GM12878 (cell line): ENCODE measurements at regions not wholly inside any gene's neighbourhood (a gene's known extent, or its start where the extent isn't known, plus 50 kb on each side); places are given as distances from the start of the nearest gene placed in this dataset.

ENCODE experiments used
- ATAC-seq: fragments of 200-7000 bp; cut with Tn5 transposase; 3 replicates; pipeline ENCODE4 v1.9.1; 2020; ENCODE audit warnings: mild to moderate bottlenecking, moderate library complexity
- BruUV-seq: library from RNA; stranded (reverse); fragments of 400-500 nt; replicated peaks from 2 replicates; lab custom pipeline; 2021; lab: Mats Ljungman, UMichigan
- CTCF ChIA-PET: fragments of 300-600 bp; sonication (Branson Sonifier 250); formaldehyde crosslinking; extraction: SDS; loops from one replicate; lab custom pipeline; 2021; ENCODE audit warnings: inconsistent platforms; lab: Yijun Ruan, JAX
- POLR2A ChIA-PET: fragments of 350-600 bp; formaldehyde crosslinking; extraction: SDS; loops from one replicate; lab custom pipeline; 2021; ENCODE audit warnings: inconsistent platforms; lab: Charles Lee
- RAD21 ChIA-PET: fragments of 300-600 bp; sonication (Branson Sonifier 250); formaldehyde crosslinking; loops from one replicate; lab custom pipeline; 2023; ENCODE audit warnings: antibody characterized with exemption; ENCODE audit not compliant: unreplicated experiment; lab: Charles Lee
- SMC1A ChIA-PET: fragments of 300-600 bp; sonication (Branson Sonifier 250); formaldehyde crosslinking; loops from one replicate; lab custom pipeline; 2023; ENCODE audit not compliant: unreplicated experiment, uncharacterized antibody; lab: Charles Lee
- DNase-seq: peaks from one replicate; pipeline ENCODE4 v3.0.0-alpha.2; 2011; ENCODE audit warnings: low read depth, low spot score
- FAIRE-seq: peaks from 3 replicates; lab custom pipeline; 2011; peaks lifted over from hg19 to GRCh38; lab: Jason Lieb, UNC
- H2AFZ ChIP-seq: 2 replicates; pipeline ENCODE4 v1.6.0; 2011; ENCODE audit warnings: low read depth, low read length, control low read depth; ENCODE audit not compliant: control insufficient read depth
- H3K27ac ChIP-seq: 2 replicates; pipeline ENCODE4 v1.5.1; 2011; ENCODE audit warnings: control low read depth; ENCODE audit not compliant: control insufficient read depth, insufficient read depth
- H3K27me3 ChIP-seq, 2 experiments: replicated peaks in 1 of 2; 2 replicates each; pipeline versions ENCODE4 v1.6.0 to v1.6.1; 2011; ENCODE audit warnings: low read length in 1 of 2; ENCODE audit not compliant: control insufficient read depth in 2 of 2, insufficient read depth in 2 of 2
- H3K36me3 ChIP-seq, 2 experiments: 2 replicates each; pipeline ENCODE4 v1.5.1; 2011; ENCODE audit warnings: low read length in 1 of 2; ENCODE audit not compliant: control insufficient read depth in 2 of 2, insufficient read depth in 2 of 2
- H3K4me1 ChIP-seq: 2 replicates; pipeline ENCODE4 v1.6.1; 2011; ENCODE audit warnings: mild to moderate bottlenecking, low read length, moderate library complexity, mixed read lengths; ENCODE audit not compliant: control insufficient read depth, insufficient read depth
- H3K4me2 ChIP-seq: 2 replicates; pipeline ENCODE4 v1.6.0; 2011; ENCODE audit warnings: control low read depth; ENCODE audit not compliant: control insufficient read depth, insufficient read depth
- H3K4me3 ChIP-seq: fragments of 200-600 bp; sonication (generic); 2 replicates; pipeline ENCODE4 v1.5.1; 2016
- H3K79me2 ChIP-seq: 2 replicates; pipeline ENCODE4 v1.6.0; 2011; ENCODE audit warnings: low read length; ENCODE audit not compliant: control insufficient read depth, insufficient read depth
- H3K9ac ChIP-seq: 2 replicates; pipeline ENCODE4 v1.8.0; 2011; ENCODE audit warnings: low read length, control low read depth, mixed read lengths; ENCODE audit not compliant: control insufficient read depth, insufficient read depth
- H3K9me3 ChIP-seq: replicated peaks from 3 replicates; pipeline ENCODE4 v1.5.1; 2011; ENCODE audit warnings: mild to moderate bottlenecking, low read length; ENCODE audit not compliant: control insufficient read depth, insufficient read depth
- H4K20me1 ChIP-seq: 2 replicates; pipeline ENCODE4 v1.6.0; 2011; ENCODE audit not compliant: control insufficient read depth, insufficient read depth
- BACH1 ChIP-seq: fragments of 450-650 bp; IDR thresholded peaks from 2 replicates; pipeline ENCODE4 v1.6.1; 2017; ENCODE audit warnings: mild to moderate bottlenecking, borderline replicate concordance
- BHLHE40 ChIP-seq, 2 experiments: fragments of 450-650 bp in 1 of 2; IDR thresholded peaks; 2 replicates each; pipeline ENCODE4 v1.6.1; 2011 to 2017; ENCODE audit warnings: low read depth in 2 of 2, borderline replicate concordance in 1 of 2, improper control_type of control experiment in 1 of 2, low read length in 1 of 2, mild to moderate bottlenecking in 1 of 2
- CREB1 ChIP-seq: IDR thresholded peaks from 2 replicates; pipeline ENCODE4 v1.6.1; 2012; ENCODE audit warnings: low read depth, mild to moderate bottlenecking, inconsistent platforms
- ESRRA ChIP-seq: IDR thresholded peaks from 2 replicates; pipeline ENCODE4 v1.6.1; 2012; ENCODE audit warnings: mild to moderate bottlenecking, low read length, improper control_type of control experiment
- FOS ChIP-seq: IDR thresholded peaks from 3 replicates; pipeline ENCODE4 v1.6.1; 2011; ENCODE audit warnings: borderline replicate concordance; ENCODE audit not compliant: insufficient read length; ENCODE audit errors: extremely low read depth
- FOXK2 ChIP-seq: fragments of 450-650 bp; IDR thresholded peaks from 2 replicates; pipeline ENCODE4 v1.6.1; 2017; ENCODE audit warnings: mild to moderate bottlenecking, moderate library complexity
- GATAD2B ChIP-seq: fragments of 450-650 bp; conservative IDR thresholded peaks from 2 replicates; pipeline ENCODE4 v1.6.1; 2017; ENCODE audit warnings: low read depth, mild to moderate bottlenecking, moderate library complexity
- HDAC6 ChIP-seq: fragments of 200-600 bp; sonication (generic); IDR thresholded peaks from one replicate; pipeline ENCODE4 v1.8.0; 2017; ENCODE audit warnings: antibody characterized with exemption; ENCODE audit not compliant: unreplicated experiment
- NFYB ChIP-seq: IDR thresholded peaks from 2 replicates; pipeline ENCODE4 v1.6.1; 2011; ENCODE audit warnings: low read depth, mild to moderate bottlenecking, low read length, improper control_type of control experiment, moderate library complexity; ENCODE audit not compliant: insufficient read depth
- RUNX3 ChIP-seq: IDR thresholded peaks from 2 replicates; pipeline ENCODE4 v1.6.1; 2012; ENCODE audit warnings: low read length, inconsistent platforms
- SMAD5 ChIP-seq: IDR thresholded peaks from 2 replicates; pipeline ENCODE4 v1.6.1; 2016; ENCODE audit warnings: antibody characterized with exemption, low read depth
- SMC3 ChIP-seq: IDR thresholded peaks from 2 replicates; pipeline ENCODE4 v1.6.1; 2011; ENCODE audit warnings: low read length, improper control_type of control experiment, borderline replicate concordance
- SPI1 ChIP-seq: IDR thresholded peaks from 2 replicates; pipeline ENCODE4 v1.6.1; 2011; ENCODE audit warnings: low read depth, mild to moderate bottlenecking, low read length, moderate library complexity, borderline replicate concordance; ENCODE audit not compliant: insufficient read depth
- STAT1 ChIP-seq: fragments of 450-650 bp; conservative IDR thresholded peaks from 2 replicates; pipeline ENCODE4 v1.6.1; 2014; ENCODE audit warnings: antibody characterized with exemption, mild to moderate bottlenecking
- SUZ12 ChIP-seq: fragments of 200-600 bp; sonication (generic); IDR thresholded peaks from one replicate; pipeline ENCODE4 v1.6.1; 2018; ENCODE audit warnings: antibody characterized with exemption, mild to moderate bottlenecking; ENCODE audit not compliant: unreplicated experiment
- ZNF622 ChIP-seq: fragments of 450-650 bp; IDR thresholded peaks from 2 replicates; pipeline ENCODE4 v1.6.1; 2017; ENCODE audit warnings: mild to moderate bottlenecking, inconsistent platforms
- WGBS: methylation state at CpG from one replicate; pipeline ENCODE4 v1.1.6; 2016; ENCODE audit warnings: low lambda C conversion rate; ENCODE audit not compliant: insufficient replicate concordance, insufficient coverage; ENCODE audit errors: missing lambda C conversion rate; 5-methylcytosine and 5-hydroxymethylcytosine counted together
- in situ Hi-C: fragments of 300-500 bp; cut with MboI; formaldehyde crosslinking; loops from 9 replicates; pipeline ENCODE4 v1.14.3; 2018; ENCODE audit warnings: mixed read lengths
- intact Hi-C: fragments of 100-400 bp; cut with micrococcal nuclease; formaldehyde crosslinking; loops from one replicate; pipeline ENCODE4 v1.14.2; 2022; ENCODE audit not compliant: unreplicated experiment
- TF ChIP-seq, protein P1 (sequence below): fragments of 450-650 bp; IDR thresholded peaks from 2 replicates; pipeline ENCODE4 v1.6.1; 2016; ENCODE audit warnings: mild to moderate bottlenecking

DNA sequence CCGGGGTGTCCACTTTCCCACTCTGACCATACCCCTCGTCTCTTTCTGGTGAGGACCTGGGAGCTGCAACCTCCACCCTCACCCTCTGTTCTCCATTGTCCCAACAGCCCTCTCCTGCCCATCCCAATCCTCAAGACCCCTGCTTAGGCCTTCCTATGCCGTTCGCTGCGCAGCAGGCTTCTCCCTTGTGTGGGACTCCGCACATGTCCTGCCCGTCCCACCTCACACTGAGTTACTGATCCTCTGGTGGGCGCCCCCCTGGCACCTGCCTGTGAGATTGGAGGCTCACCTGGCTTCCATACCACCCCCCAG, 119.5 kb upstream of the SNTG2 start:
- Histone ChIP-seq H3K4me2 (no peak overlapping the region), H3K27me3 (no peaks in the 10 kb centered on the region; a peak in 1 of 4 replicates), H3K79me2 (no peaks in the 10 kb centered on the region), H4K20me1 (no peaks in the 10 kb centered on the region), H3K9ac (no peak overlapping the region), H3K4me1 (no peaks in the 10 kb centered on the region), H3K9me3 (no peaks in the 10 kb centered on the region), H2AFZ (no peak overlapping the region), H3K4me3 (no peak overlapping the region), H3K36me3 (no peaks in the 10 kb centered on the region), H3K27ac (no peak overlapping the region)
- TF ChIP-seq BHLHE40 (IDR thresholded peaks at IDR 0.05; ENCODE audit: borderline replicate concordance in 1 of 2, low read depth in 2 of 2, low read length in 1 of 2) (no peak), RUNX3 (no peak), BACH1 (no peak), SUZ12 (no peak)
- intact Hi-C loops = no loop called here
- CTCF ChIA-PET = no interaction called here
- ATAC-seq (no peak), FAIRE-seq (no peak), DNase-seq (no peak)
- no TSS peak for BruUV-seq
- RAD21 ChIA-PET = no interaction called here
- POLR2A ChIA-PET = no interaction called here
- WGBS = 48% methylated on average over 8 of the region's 8 CpGs
- in situ Hi-C loops = no loop called here
- SMC1A ChIA-PET = no interaction called here

GRCh38 chr2:830419-831224, 120.0 kb upstream of the SNTG2 start:
- BruUV-seq = no TSS peak
- no peaks in the 10 kb centered on the region for H3K36me3 ChIP-seq
- no peaks in the 10 kb centered on the region for H4K20me1 ChIP-seq
- SMC1A ChIA-PET = no interaction called here
- CTCF ChIA-PET = no interaction called here
- H3K4me2 ChIP-seq = no peak overlapping the region
- no peaks in the 10 kb centered on the region for H3K4me1 ChIP-seq
- RAD21 ChIA-PET = no interaction called here
- 33% methylated on average over 10 of the region's 10 CpGs for WGBS
- DNase-seq = no peak
- FAIRE-seq = no peak
- POLR2A ChIA-PET = no interaction called here
- ATAC-seq = no peak
- in situ Hi-C loops = no loop called here
- no peak overlapping the region for H3K9ac ChIP-seq
- H3K4me3 ChIP-seq = no peak overlapping the region
- no peak overlapping the region for H2AFZ ChIP-seq
- intact Hi-C loops = no loop called here
- no peaks in the 10 kb centered on the region for H3K9me3 ChIP-seq
- no peaks in the 10 kb centered on the region for H3K79me2 ChIP-seq
- no peak overlapping the region for H3K27ac ChIP-seq
- no peaks in the 10 kb centered on the region; a peak in 1 of 4 replicates for H3K27me3 ChIP-seq
- TF ChIP-seq ZNF622 (no peak), CREB1 (no peak), SMC3 (no peak), NFYB (no peak), GATAD2B (no peak), STAT1 (no peak), SMAD5 (no peak), ESRRA (no peak), HDAC6 (no peak), SPI1 (no peak), FOXK2 (no peak), FOS (no peak)
- TF ChIP-seq, protein P1, sequence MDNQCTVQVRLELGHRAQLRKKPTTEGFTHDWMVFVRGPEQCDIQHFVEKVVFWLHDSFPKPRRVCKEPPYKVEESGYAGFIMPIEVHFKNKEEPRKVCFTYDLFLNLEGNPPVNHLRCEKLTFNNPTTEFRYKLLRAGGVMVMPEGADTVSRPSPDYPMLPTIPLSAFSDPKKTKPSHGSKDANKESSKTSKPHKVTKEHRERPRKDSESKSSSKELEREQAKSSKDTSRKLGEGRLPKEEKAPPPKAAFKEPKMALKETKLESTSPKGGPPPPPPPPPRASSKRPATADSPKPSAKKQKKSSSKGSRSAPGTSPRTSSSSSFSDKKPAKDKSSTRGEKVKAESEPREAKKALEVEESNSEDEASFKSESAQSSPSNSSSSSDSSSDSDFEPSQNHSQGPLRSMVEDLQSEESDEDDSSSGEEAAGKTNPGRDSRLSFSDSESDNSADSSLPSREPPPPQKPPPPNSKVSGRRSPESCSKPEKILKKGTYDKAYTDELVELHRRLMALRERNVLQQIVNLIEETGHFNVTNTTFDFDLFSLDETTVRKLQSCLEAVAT = no peak
